ENCODE measurements at regions not wholly inside any gene's neighbourhood (a gene's known extent, or its start where the extent isn't known, plus 50 kb on each side); places are given as distances from the start of the nearest gene placed in this dataset.

DNA sequence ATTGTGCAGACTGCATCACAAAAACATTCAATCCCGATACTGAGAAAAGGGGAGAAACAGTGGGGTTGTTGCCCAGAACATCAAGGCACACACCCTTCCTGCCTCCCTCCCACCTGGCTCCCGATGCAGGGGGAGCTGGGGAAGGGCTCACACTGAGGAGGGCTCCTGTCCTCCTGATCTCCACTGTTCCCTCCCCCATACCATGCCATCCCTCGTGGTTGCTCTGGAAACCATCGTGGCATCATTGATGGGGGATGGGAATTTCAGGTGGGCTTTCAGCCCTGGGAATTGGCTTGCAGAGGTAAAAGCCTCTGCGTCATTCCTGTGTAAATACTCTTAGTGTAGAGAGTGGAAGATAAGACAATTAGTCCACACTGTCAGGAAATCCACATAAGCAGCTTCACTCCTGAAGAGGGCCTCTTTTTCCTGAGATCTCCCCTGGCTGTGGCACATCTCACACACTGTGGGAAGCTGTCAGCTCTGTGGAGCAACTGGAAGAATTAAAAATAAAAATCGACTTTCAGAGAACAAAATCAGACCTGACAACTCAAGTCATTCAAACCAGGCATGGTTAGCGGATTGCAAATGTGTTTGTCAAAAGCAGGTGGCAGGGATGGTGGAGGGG lies 176.0 kb downstream of the CHST1 start:
- H3K27me3 ChIP-seq (ENCODE audit: insufficient read depth): no peaks in the 10 kb centered on the region
- Mint-ChIP-seq H3K27ac (no peak overlapping the region), H3K9me3 (no peaks in the 10 kb centered on the region), H3K36me3 (ENCODE audit: low read depth) (no peaks in the 10 kb centered on the region), H3K4me1 (peaks cover 21% of the 10 kb centered on the region), H3K27me3 (ENCODE audit: insufficient read depth, low read depth, poor library complexity) (peaks cover 3% of the 10 kb centered on the region), H3K4me3 (no peak overlapping the region)
- no peaks in the 10 kb centered on the region for H3K79me2 ChIP-seq (replicated peaks; ENCODE audit: insufficient read depth)
- H3K4me3 ChIP-seq: no peak overlapping the region
- no peaks in the 10 kb centered on the region for H4K20me1 ChIP-seq (replicated peaks; ENCODE audit: insufficient read depth)
- H3K4me1 ChIP-seq (ENCODE audit: insufficient read depth): no peaks in the 10 kb centered on the region; the same call in 1 of the 2 replicates
- H3K27ac ChIP-seq (ENCODE audit: low read depth): no peak overlapping the region
- H3K4me2 ChIP-seq: no peak overlapping the region
- no peak overlapping the region; the same call in 1 of the 2 replicates for H2AFZ ChIP-seq
- H3K9me2 ChIP-seq (ENCODE audit: insufficient read depth): peaks cover 3% of the 10 kb centered on the region; the same call in 1 of the 2 replicates
- no peak for TF ChIP-seq JUNB (IDR thresholded peaks at IDR 0.05; ENCODE audit: unreplicated experiment)
- no peaks in the 10 kb centered on the region for H3F3A ChIP-seq (replicated peaks; ENCODE audit: low read depth)
- H3K36me3 ChIP-seq (ENCODE audit: insufficient read depth): no peaks in the 10 kb centered on the region
- peak; percentile 80 for ATAC-seq
- DNase-seq (ENCODE audit: low spot score): peak; percentile 63

DNA sequence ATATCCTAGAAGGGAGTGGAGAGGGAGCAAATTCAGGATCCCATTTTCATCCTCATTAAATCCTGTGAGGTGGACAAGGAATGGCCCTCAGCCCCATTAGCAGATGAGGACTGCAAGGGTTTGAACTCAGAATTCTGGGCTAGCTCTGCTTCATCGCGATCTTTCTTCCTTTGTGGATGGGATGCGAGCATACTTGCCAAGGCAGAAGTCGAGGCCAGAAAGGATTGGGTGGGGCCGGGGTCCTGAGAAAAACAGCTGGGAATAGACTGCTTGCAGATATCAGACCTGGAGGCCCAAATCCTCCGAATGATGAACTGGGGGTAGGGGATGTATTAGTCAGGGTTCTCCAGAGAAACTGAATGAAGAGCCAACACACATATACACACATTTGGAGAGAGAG lies 179.0 kb downstream of the CHST1 start:
- Histone ChIP-seq H3K4me1 (ENCODE audit: insufficient read depth) (no peaks in the 10 kb centered on the region; the same call in 1 of the 2 replicates), H3K27me3 (ENCODE audit: insufficient read depth) (no peaks in the 10 kb centered on the region), H4K20me1 (replicated peaks; ENCODE audit: insufficient read depth) (no peaks in the 10 kb centered on the region), H3K9me2 (ENCODE audit: insufficient read depth) (peaks cover 3% of the 10 kb centered on the region; the same call in 1 of the 2 replicates), H3K4me2 (no peak overlapping the region), H3K4me3 (no peak overlapping the region), H2AFZ (no peak overlapping the region), H3K27ac (ENCODE audit: low read depth) (no peak overlapping the region), H3K36me3 (ENCODE audit: insufficient read depth) (no peaks in the 10 kb centered on the region), H3K79me2 (replicated peaks; ENCODE audit: insufficient read depth) (no peaks in the 10 kb centered on the region), H3F3A (replicated peaks; ENCODE audit: low read depth) (no peaks in the 10 kb centered on the region)
- ATAC-seq (no peak), DNase-seq (ENCODE audit: low spot score) (no peak)
- no peak overlapping the region for H3K27ac Mint-ChIP-seq
- H3K4me1 Mint-ChIP-seq: peaks cover 28% of the 10 kb centered on the region
- no peak overlapping the region for H3K4me3 Mint-ChIP-seq
- no peaks in the 10 kb centered on the region for H3K9me3 Mint-ChIP-seq
- H3K36me3 Mint-ChIP-seq (ENCODE audit: low read depth): no peaks in the 10 kb centered on the region
- peaks cover 3% of the 10 kb centered on the region for H3K27me3 Mint-ChIP-seq (ENCODE audit: insufficient read depth, low read depth, poor library complexity)
- TF ChIP-seq NANOG (IDR thresholded peaks at IDR 0.05; ENCODE audit: borderline replicate concordance) (no peak), EZH2 (IDR thresholded peaks at IDR 0.05; ENCODE audit: low read depth, unreplicated experiment) (no peak), ZNF331 (CRISPR knock-in tag; IDR thresholded peaks at IDR 0.05; ENCODE audit: low read depth) (no peak), EZH2phosphoT487 (IDR thresholded peaks at IDR 0.05; ENCODE audit: unreplicated experiment) (no peak), POLR2AphosphoS5 (IDR thresholded peaks at IDR 0.05; ENCODE audit: low read depth) (no peak), STAT1 (IDR thresholded peaks at IDR 0.05; ENCODE audit: unreplicated experiment) (no peak), JUNB (IDR thresholded peaks at IDR 0.05; ENCODE audit: unreplicated experiment) (no peak), ZNF114 (CRISPR knock-in tag; IDR thresholded peaks at IDR 0.05) (no peak), CREB1 (CRISPR knock-in tag; IDR thresholded peaks at IDR 0.05; ENCODE audit: low read depth) (no peak)
- TF ChIP-seq, protein P1, sequence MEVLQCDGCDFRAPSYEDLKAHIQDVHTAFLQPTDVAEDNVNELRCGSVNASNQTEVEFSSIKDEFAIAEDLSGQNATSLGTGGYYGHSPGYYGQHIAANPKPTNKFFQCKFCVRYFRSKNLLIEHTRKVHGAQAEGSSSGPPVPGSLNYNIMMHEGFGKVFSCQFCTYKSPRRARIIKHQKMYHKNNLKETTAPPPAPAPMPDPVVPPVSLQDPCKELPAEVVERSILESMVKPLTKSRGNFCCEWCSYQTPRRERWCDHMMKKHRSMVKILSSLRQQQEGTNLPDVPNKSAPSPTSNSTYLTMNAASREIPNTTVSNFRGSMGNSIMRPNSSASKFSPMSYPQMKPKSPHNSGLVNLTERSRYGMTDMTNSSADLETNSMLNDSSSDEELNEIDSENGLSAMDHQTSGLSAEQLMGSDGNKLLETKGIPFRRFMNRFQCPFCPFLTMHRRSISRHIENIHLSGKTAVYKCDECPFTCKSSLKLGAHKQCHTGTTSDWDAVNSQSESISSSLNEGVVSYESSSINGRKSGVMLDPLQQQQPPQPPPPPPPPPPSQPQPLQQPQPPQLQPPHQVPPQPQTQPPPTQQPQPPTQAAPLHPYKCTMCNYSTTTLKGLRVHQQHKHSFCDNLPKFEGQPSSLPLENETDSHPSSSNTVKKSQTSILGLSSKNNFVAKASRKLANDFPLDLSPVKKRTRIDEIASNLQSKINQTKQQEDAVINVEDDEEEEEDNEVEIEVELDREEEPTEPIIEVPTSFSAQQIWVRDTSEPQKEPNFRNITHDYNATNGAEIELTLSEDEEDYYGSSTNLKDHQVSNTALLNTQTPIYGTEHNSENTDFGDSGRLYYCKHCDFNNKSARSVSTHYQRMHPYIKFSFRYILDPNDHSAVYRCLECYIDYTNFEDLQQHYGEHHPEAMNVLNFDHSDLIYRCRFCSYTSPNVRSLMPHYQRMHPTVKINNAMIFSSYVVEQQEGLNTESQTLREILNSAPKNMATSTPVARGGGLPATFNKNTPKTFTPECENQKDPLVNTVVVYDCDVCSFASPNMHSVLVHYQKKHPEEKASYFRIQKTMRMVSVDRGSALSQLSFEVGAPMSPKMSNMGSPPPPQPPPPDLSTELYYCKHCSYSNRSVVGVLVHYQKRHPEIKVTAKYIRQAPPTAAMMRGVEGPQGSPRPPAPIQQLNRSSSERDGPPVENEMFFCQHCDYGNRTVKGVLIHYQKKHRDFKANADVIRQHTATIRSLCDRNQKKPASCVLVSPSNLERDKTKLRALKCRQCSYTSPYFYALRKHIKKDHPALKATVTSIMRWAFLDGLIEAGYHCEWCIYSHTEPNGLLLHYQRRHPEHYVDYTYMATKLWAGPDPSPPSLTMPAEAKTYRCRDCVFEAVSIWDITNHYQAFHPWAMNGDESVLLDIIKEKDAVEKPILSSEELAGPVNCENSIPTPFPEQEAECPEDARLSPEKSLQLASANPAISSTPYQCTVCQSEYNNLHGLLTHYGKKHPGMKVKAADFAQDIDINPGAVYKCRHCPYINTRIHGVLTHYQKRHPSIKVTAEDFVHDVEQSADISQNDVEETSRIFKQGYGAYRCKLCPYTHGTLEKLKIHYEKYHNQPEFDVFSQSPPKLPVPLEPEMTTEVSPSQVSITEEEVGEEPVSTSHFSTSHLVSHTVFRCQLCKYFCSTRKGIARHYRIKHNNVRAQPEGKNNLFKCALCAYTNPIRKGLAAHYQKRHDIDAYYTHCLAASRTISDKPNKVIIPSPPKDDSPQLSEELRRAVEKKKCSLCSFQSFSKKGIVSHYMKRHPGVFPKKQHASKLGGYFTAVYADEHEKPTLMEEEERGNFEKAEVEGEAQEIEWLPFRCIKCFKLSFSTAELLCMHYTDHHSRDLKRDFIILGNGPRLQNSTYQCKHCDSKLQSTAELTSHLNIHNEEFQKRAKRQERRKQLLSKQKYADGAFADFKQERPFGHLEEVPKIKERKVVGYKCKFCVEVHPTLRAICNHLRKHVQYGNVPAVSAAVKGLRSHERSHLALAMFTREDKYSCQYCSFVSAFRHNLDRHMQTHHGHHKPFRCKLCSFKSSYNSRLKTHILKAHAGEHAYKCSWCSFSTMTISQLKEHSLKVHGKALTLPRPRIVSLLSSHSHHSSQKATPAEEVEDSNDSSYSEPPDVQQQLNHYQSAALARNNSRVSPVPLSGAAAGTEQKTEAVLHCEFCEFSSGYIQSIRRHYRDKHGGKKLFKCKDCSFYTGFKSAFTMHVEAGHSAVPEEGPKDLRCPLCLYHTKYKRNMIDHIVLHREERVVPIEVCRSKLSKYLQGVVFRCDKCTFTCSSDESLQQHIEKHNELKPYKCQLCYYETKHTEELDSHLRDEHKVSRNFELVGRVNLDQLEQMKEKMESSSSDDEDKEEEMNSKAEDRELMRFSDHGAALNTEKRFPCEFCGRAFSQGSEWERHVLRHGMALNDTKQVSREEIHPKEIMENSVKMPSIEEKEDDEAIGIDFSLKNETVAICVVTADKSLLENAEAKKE (CRISPR knock-in tag; IDR thresholded peaks at IDR 0.05): no peak
- TF ChIP-seq, protein P2, sequence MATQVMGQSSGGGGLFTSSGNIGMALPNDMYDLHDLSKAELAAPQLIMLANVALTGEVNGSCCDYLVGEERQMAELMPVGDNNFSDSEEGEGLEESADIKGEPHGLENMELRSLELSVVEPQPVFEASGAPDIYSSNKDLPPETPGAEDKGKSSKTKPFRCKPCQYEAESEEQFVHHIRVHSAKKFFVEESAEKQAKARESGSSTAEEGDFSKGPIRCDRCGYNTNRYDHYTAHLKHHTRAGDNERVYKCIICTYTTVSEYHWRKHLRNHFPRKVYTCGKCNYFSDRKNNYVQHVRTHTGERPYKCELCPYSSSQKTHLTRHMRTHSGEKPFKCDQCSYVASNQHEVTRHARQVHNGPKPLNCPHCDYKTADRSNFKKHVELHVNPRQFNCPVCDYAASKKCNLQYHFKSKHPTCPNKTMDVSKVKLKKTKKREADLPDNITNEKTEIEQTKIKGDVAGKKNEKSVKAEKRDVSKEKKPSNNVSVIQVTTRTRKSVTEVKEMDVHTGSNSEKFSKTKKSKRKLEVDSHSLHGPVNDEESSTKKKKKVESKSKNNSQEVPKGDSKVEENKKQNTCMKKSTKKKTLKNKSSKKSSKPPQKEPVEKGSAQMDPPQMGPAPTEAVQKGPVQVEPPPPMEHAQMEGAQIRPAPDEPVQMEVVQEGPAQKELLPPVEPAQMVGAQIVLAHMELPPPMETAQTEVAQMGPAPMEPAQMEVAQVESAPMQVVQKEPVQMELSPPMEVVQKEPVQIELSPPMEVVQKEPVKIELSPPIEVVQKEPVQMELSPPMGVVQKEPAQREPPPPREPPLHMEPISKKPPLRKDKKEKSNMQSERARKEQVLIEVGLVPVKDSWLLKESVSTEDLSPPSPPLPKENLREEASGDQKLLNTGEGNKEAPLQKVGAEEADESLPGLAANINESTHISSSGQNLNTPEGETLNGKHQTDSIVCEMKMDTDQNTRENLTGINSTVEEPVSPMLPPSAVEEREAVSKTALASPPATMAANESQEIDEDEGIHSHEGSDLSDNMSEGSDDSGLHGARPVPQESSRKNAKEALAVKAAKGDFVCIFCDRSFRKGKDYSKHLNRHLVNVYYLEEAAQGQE (IDR thresholded peaks at IDR 0.05; ENCODE audit: unreplicated experiment): no peak
- TF ChIP-seq, protein P3, sequence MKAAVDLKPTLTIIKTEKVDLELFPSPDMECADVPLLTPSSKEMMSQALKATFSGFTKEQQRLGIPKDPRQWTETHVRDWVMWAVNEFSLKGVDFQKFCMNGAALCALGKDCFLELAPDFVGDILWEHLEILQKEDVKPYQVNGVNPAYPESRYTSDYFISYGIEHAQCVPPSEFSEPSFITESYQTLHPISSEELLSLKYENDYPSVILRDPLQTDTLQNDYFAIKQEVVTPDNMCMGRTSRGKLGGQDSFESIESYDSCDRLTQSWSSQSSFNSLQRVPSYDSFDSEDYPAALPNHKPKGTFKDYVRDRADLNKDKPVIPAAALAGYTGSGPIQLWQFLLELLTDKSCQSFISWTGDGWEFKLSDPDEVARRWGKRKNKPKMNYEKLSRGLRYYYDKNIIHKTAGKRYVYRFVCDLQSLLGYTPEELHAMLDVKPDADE (IDR thresholded peaks at IDR 0.05): no peak

Measured in GM23338 (cell line).